ENCODE measurements at regions not wholly inside any gene's neighbourhood (a gene's known extent, or its start where the extent isn't known, plus 50 kb on each side); places are given as distances from the start of the nearest gene placed in this dataset.

DNA sequence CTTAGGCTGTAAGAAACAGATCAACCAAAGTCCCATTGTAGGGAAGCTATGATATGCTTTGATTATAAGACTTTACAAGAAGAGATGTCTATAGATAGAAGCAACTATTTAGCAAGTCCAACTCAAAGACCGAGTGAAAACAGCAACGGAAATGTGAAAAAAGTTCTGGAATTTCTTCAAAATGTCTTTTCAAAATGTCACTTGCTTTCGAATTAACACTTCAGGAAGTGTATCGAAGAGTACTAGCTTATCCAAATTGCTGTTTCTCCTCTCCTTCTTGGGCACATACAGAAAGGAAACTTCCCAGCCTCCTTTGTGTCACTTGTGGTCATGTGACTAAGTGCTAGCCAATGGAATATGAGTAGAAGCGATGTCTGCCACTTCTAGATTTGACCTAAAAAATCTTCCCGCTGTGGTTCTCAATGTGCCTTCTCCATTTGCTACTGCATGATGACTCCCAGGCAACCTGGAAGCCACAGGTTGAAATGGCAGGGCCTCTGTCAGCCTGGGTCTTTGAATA is 89.9 kb downstream of the TSEN15 start:
- no peak for TF ChIP-seq POU2F2 (IDR thresholded peaks at IDR 0.05; ENCODE audit: low read depth, low read length)
- TF ChIP-seq PAX5 (IDR thresholded peaks at IDR 0.05; ENCODE audit: insufficient read depth, low read length, severe bottlenecking): no peak
- TF ChIP-seq TAF1 (IDR thresholded peaks at IDR 0.05; ENCODE audit: low read depth, low read length): no peak
- TF ChIP-seq POLR2A (IDR thresholded peaks at IDR 0.05; ENCODE audit: low read depth, low read length): no peak
- TF ChIP-seq POLR2AphosphoS5 (IDR thresholded peaks at IDR 0.05; ENCODE audit: low read depth, low read length): no peak
- TF ChIP-seq SPI1 (IDR thresholded peaks at IDR 0.05; ENCODE audit: low read depth, low read length): no peak
- DNase-seq (ENCODE audit: insufficient read length, low spot score) (no peak), FAIRE-seq (no peak)

- FAIRE-seq (no peak), DNase-seq (ENCODE audit: insufficient read length, low spot score) (no peak)
- TF ChIP-seq PAX5 (IDR thresholded peaks at IDR 0.05; ENCODE audit: insufficient read depth, low read length, severe bottlenecking): no peak
- no peak for TF ChIP-seq SPI1 (IDR thresholded peaks at IDR 0.05; ENCODE audit: low read depth, low read length)
- TF ChIP-seq POU2F2 (IDR thresholded peaks at IDR 0.05; ENCODE audit: low read depth, low read length): no peak
- no peak for TF ChIP-seq POLR2A (IDR thresholded peaks at IDR 0.05; ENCODE audit: low read depth, low read length)
- TF ChIP-seq TAF1 (IDR thresholded peaks at IDR 0.05; ENCODE audit: low read depth, low read length): no peak
These were observed 91.9 kb downstream of the TSEN15 start for GRCh38 chr1:184143449-184143848.

DNA sequence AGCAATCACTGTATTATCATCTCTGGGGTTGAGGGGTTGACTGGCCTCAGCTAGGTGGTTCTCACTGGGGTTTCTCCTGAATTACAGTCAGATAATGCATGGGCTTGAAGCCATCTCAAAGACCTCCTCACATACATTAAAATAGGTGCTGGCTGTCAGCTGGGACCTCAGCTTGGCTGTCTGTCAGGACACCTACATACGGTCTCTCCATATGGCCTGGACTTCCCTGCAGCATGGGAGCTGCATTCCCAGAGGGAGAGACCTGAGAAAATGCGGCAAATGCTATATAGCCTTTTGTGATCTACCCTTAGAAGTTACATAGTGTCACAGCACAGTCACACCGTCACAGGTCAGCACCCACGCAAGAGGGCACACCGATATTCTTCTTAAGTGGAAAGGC is 93.6 kb downstream of the TSEN15 start:
- DNase-seq (ENCODE audit: insufficient read length, low spot score) (no peak), FAIRE-seq (no peak)
- TF ChIP-seq TAF1 (IDR thresholded peaks at IDR 0.05; ENCODE audit: low read depth, low read length): no peak
- no peak for TF ChIP-seq POU2F2 (IDR thresholded peaks at IDR 0.05; ENCODE audit: low read depth, low read length)
- TF ChIP-seq POLR2A (IDR thresholded peaks at IDR 0.05; ENCODE audit: low read depth, low read length): no peak
- TF ChIP-seq POLR2AphosphoS5 (IDR thresholded peaks at IDR 0.05; ENCODE audit: low read depth, low read length): no peak
- no peak for TF ChIP-seq PAX5 (IDR thresholded peaks at IDR 0.05; ENCODE audit: insufficient read depth, low read length, severe bottlenecking)
- TF ChIP-seq SPI1 (IDR thresholded peaks at IDR 0.05; ENCODE audit: low read depth, low read length): no peak

- FAIRE-seq: no peak
- TF ChIP-seq PAX5 (IDR thresholded peaks at IDR 0.05; ENCODE audit: insufficient read depth, low read length, severe bottlenecking) (no peak), POU2F2 (IDR thresholded peaks at IDR 0.05; ENCODE audit: low read depth, low read length) (no peak), POLR2A (IDR thresholded peaks at IDR 0.05; ENCODE audit: low read depth, low read length) (no peak), SPI1 (IDR thresholded peaks at IDR 0.05; ENCODE audit: low read depth, low read length) (no peak), POLR2AphosphoS5 (IDR thresholded peaks at IDR 0.05; ENCODE audit: low read depth, low read length) (no peak), TAF1 (IDR thresholded peaks at IDR 0.05; ENCODE audit: low read depth, low read length) (no peak)
These were observed 94.7 kb downstream of the TSEN15 start for GRCh38 chr1:184146202-184146601.

GRCh38 chr1:184150776-184151531 is 99.4 kb downstream of the TSEN15 start:
- TF ChIP-seq POLR2AphosphoS5 (IDR thresholded peaks at IDR 0.05; ENCODE audit: low read depth, low read length): no peak
- no peak for TF ChIP-seq SPI1 (IDR thresholded peaks at IDR 0.05; ENCODE audit: low read depth, low read length)
- FAIRE-seq (no peak), DNase-seq (ENCODE audit: insufficient read length, low spot score) (no peak)

More at GRCh38 chr1:184146202-184146601, 94.7 kb downstream of the TSEN15 start:
- no peak for DNase-seq (ENCODE audit: insufficient read length, low spot score)

DNA sequence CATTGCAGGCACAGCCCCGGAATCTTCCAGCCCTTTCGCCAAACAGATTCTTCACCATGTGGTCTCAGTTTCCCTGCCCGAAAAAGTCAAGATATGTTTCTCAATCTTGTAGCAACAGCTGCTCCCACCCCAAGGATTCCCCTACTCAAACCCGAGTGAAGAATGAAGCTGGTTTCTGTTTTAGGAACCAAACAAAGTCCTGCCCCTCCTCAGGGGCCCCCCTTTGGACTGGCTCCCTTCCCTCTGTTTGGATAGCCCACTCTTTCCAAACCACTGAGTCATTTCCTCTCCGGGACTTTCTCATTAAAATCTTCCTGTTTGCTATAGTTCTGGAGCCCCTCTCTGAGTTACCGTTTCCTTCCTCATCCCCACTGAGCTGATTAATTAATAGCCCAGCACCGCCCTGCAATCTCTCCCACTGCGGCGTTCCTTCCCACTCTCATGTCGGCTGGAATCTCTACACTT is 100.9 kb downstream of the TSEN15 start:
- FAIRE-seq: no peak
- no peak for DNase-seq (ENCODE audit: insufficient read length, low spot score)
- TF ChIP-seq SPI1 (IDR thresholded peaks at IDR 0.05; ENCODE audit: low read depth, low read length) (no peak), POU2F2 (IDR thresholded peaks at IDR 0.05; ENCODE audit: low read depth, low read length) (no peak), POLR2AphosphoS5 (IDR thresholded peaks at IDR 0.05; ENCODE audit: low read depth, low read length) (no peak), POLR2A (IDR thresholded peaks at IDR 0.05; ENCODE audit: low read depth, low read length) (no peak), PAX5 (IDR thresholded peaks at IDR 0.05; ENCODE audit: insufficient read depth, low read length, severe bottlenecking) (no peak), TAF1 (IDR thresholded peaks at IDR 0.05; ENCODE audit: low read depth, low read length) (no peak)

GRCh38 chr1:184152974-184153373 is 101.4 kb downstream of the TSEN15 start:
- no peak for FAIRE-seq
- no peak for DNase-seq (ENCODE audit: insufficient read length, low spot score)
- TF ChIP-seq POU2F2 (IDR thresholded peaks at IDR 0.05; ENCODE audit: low read depth, low read length) (no peak), TAF1 (IDR thresholded peaks at IDR 0.05; ENCODE audit: low read depth, low read length) (no peak), PAX5 (IDR thresholded peaks at IDR 0.05; ENCODE audit: insufficient read depth, low read length, severe bottlenecking) (no peak), POLR2AphosphoS5 (IDR thresholded peaks at IDR 0.05; ENCODE audit: low read depth, low read length) (no peak), POLR2A (IDR thresholded peaks at IDR 0.05; ENCODE audit: low read depth, low read length) (no peak)

GRCh38 chr1:184153731-184154130 is 102.2 kb downstream of the TSEN15 start:
- DNase-seq (ENCODE audit: insufficient read length, low spot score): no peak
- TF ChIP-seq SPI1 (IDR thresholded peaks at IDR 0.05; ENCODE audit: low read depth, low read length) (no peak), TAF1 (IDR thresholded peaks at IDR 0.05; ENCODE audit: low read depth, low read length) (no peak)
- FAIRE-seq: no peak

DNA sequence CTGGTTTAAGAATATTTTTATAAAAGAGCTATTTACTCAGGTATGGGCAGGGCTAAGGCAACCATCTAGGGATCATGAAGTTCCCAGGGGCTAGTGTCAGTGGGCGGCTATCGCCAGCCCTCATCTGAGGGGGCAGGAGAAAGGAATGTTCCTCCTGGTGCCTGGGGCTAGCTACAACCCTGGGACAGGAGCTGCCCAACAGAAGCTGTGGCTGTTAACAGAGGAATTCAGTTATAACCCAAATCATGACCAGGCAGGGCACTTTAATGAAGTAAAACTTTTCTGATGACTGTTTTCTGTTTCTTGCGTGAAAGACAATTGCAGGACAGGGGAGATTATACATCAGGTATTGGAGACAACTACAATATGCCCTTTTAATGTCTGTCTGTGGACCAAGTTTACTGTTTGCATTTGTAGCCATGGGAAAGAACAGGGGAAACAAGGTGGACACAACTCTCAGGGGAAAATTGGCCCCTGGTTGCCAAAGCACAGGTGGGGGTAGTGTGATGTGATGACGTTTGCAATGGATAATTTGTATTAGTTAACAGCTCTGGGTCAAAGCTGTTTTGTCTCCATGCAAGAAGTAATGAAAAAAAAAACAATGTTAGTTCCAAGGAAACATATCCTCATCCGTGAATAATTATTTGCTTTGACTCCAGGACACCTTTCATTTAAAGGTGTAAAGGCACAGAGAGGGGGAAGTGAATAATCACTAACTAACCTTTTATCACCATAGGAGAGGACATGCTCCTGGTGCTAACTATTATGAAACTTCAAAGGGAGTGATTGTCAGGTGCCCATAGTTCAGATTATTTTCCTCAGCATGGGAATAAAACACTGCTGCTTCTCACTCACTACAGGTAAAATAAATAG is 105.2 kb downstream of the TSEN15 start:
- DNase-seq (ENCODE audit: insufficient read length, low spot score) (no peak), FAIRE-seq (no peak)
- TF ChIP-seq POLR2AphosphoS5 (IDR thresholded peaks at IDR 0.05; ENCODE audit: low read depth, low read length): no peak
- no peak for TF ChIP-seq POU2F2 (IDR thresholded peaks at IDR 0.05; ENCODE audit: low read depth, low read length)
- no peak for TF ChIP-seq POLR2A (IDR thresholded peaks at IDR 0.05; ENCODE audit: low read depth, low read length)
- no peak for TF ChIP-seq PAX5 (IDR thresholded peaks at IDR 0.05; ENCODE audit: insufficient read depth, low read length, severe bottlenecking)
- TF ChIP-seq TAF1 (IDR thresholded peaks at IDR 0.05; ENCODE audit: low read depth, low read length): no peak
- TF ChIP-seq SPI1 (IDR thresholded peaks at IDR 0.05; ENCODE audit: low read depth, low read length): no peak

Data from GM12891 (cell line).